Bronchial epithelial cell (primary cell): ENCODE measurements at regions not wholly inside any gene's neighbourhood (a gene's known extent, or its start where the extent isn't known, plus 50 kb on each side); places are given as distances from the start of the nearest gene placed in this dataset.
A peak's percentile ranks its signal among the peaks of the same experiment; 100 is the strongest.
"Not testable (repeated sequence)": the region's sequence is repeated elsewhere in the genome, so short reads cannot be mapped to it uniquely, and the experiment has no call there.

ENCODE experiments used
- DNase-seq: peaks from one replicate; pipeline ENCODE4 v3.0.0-alpha.2; 2010; ENCODE audit warnings: low read depth
- FAIRE-seq: peaks from 2 replicates; lab custom pipeline; 2011; peaks lifted over from hg19 to GRCh38; lab: Jason Lieb, UNC
- H3K27me3 ChIP-seq: 2 replicates; pipeline ENCODE4 v1.5.1; 2011; ENCODE audit warnings: low read length; ENCODE audit not compliant: control insufficient read depth, insufficient read depth
- H3K36me3 ChIP-seq: 2 replicates; pipeline ENCODE4 v1.5.1; 2011; ENCODE audit warnings: low read length; ENCODE audit not compliant: control insufficient read depth, insufficient read depth
- H3K4me3 ChIP-seq: 2 replicates; pipeline ENCODE4 v1.5.1; 2011; ENCODE audit warnings: mild to moderate bottlenecking, low read depth, low read length, control low read depth
- TF ChIP-seq, protein P1 (sequence below): IDR thresholded peaks from 2 replicates; pipeline ENCODE4 v1.5.1; 2011; ENCODE audit warnings: mild to moderate bottlenecking, moderate library complexity, low read length, control low read depth, inconsistent platforms; ENCODE audit not compliant: insufficient read depth, severe bottlenecking

DNA sequence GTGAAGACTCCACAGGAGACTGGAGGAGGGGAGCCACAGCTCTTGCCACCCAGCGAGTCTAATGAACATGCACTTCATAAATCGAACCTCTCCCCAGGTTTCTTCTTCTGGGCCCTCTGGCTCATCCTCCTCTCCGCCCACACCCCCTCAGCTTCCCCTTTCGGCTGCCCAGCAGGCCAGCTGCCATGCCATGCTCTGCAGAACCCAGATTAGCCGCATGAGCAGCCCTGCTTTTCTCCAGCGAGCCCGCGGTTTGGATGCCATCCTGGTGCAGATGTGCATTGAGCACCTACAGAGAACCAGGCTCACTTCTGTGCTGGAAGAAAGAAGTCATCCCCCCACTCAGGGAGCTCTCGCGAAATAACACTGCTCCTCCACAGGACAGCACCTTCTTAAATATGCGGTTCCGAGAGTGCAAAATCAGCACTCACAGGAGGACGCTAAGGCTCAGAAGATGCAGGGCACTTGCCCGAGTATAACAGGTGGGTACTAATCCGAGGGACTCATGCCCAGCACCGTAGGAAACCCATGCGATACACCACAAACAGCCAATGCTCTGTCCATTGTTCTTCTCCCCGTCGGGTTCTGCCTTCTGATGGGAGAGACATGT, 143.0 kb upstream of the THBS2 start:
- Histone ChIP-seq H3K4me3 (no peak overlapping the region), H3K36me3 (no peaks in the 10 kb centered on the region), H3K27me3 (no peaks in the 10 kb centered on the region)
- FAIRE-seq: no peak
- TF ChIP-seq, protein P1, sequence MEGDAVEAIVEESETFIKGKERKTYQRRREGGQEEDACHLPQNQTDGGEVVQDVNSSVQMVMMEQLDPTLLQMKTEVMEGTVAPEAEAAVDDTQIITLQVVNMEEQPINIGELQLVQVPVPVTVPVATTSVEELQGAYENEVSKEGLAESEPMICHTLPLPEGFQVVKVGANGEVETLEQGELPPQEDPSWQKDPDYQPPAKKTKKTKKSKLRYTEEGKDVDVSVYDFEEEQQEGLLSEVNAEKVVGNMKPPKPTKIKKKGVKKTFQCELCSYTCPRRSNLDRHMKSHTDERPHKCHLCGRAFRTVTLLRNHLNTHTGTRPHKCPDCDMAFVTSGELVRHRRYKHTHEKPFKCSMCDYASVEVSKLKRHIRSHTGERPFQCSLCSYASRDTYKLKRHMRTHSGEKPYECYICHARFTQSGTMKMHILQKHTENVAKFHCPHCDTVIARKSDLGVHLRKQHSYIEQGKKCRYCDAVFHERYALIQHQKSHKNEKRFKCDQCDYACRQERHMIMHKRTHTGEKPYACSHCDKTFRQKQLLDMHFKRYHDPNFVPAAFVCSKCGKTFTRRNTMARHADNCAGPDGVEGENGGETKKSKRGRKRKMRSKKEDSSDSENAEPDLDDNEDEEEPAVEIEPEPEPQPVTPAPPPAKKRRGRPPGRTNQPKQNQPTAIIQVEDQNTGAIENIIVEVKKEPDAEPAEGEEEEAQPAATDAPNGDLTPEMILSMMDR: no peak
- DNase-seq: no peak

DNA sequence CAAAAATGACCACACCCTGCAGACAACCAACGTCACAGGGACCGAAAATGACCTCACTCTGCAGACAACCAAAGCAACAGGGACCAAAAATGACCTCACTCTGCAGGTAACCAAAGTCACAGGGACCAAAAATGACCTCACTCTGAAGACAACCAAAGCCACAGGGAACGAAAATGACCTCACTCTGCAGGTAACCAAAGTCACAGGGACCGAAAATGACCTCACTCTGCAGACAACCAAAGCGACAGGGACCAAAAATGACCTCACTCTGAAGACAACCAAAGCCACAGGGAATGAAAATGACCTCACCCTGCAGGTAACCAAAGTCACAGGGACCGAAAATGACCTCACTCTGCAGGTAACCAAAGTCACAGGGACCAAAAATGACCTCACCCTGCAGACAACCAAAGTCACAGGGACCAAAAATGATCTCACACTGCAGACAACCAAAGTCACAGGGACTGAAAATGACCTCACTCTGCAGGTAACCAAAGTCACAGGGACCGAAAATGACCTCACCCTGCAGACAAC, 142.4 kb upstream of the THBS2 start:
- FAIRE-seq: peak; percentile 86
- not testable (repeated sequence) for H3K4me3 ChIP-seq, DNase-seq, H3K36me3 ChIP-seq, H3K27me3 ChIP-seq

DNA sequence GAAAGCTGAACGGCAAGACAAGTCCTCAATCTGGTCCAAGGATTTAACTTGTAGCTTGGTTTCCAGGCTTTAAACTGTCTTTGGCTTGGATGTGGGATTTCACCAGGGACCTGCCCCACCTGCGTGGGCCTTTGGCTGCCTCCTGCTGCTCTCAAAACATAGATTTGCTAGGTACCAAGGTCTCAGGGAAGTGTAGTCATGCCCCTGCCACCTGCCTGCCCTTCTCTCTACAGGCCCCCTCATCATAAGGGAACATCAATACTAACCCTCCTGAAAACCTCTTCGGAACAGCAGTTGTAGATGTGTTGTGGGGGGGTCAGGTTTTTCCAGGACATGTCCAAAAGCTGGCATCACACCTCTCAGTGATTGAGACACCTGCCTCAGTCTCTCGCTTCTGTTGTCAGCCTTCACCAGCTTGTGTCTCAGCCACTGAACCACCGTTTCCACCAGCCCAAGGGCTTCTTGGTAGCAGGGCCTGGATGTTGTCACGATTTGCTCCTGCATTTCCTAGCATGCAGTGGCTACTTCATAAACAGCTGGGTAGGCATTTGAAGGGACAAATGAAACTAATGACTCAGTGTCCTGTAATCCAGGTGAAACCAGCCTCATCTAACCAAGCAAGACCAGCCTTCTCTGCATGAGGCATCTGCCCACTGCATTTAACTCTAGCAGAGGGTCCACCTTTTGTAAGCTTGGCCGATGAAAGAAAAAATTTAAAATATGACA, 141.6 kb upstream of the THBS2 start:
- Histone ChIP-seq H3K36me3 (no peaks in the 10 kb centered on the region), H3K4me3 (no peak overlapping the region), H3K27me3 (no peaks in the 10 kb centered on the region)
- DNase-seq (peak; percentile 7), FAIRE-seq (no peak)
- TF ChIP-seq, protein P1: no peak

DNA sequence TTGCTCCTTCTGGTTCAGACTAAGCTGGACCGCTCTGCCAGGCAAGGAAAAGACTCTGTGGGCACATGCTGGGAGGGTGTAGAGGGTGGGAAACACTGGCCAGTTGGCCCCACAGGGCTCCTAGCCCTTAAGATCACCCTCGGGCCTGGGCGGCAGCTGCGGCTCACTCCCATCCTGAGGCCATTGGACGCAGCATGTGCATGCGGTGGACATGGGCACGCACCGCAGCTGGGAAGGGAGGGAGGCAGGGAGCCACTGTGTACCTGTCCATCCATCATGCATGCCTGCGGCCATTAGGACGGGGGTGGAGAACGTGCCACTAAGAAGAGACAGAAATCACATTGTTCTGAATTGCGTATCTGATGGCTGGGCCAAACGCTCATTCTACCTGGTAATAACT, 140.1 kb upstream of the THBS2 start:
- FAIRE-seq: no peak
- Histone ChIP-seq H3K27me3 (no peaks in the 10 kb centered on the region), H3K36me3 (no peaks in the 10 kb centered on the region), H3K4me3 (no peak overlapping the region)
- TF ChIP-seq, protein P1: no peak
- DNase-seq: no peak

DNA sequence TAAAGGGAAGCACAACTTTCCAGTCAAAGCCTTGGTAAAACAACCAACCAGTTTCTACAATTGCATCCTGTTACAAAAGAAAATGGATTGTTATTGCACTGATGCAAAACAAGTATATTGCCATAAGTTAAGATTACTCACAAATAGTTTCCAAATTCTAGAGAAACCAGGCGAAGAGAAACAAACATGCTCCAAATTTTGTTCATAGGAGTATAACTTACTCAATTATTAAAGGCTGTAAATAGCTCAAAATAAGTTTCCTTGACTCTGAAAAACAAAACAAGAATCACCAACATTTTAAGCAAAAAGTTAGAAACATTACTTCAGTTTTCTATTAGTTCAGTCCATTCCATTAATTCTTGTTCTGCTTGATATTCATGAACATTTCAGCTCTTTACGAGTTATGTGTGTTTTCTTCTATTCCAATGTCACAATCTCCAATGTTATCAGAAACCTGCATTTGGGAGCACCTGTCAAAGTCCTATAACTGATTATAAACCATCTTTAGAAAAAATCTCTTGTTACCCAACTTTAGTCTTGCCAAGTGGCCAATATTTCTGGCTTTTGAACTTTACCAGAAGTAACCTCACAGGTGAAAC, 137.9 kb upstream of the THBS2 start:
- FAIRE-seq (no peak), DNase-seq (no peak)
- no peaks in the 10 kb centered on the region for H3K27me3 ChIP-seq
- no peaks in the 10 kb centered on the region for H3K36me3 ChIP-seq
- H3K4me3 ChIP-seq: no peak overlapping the region
- TF ChIP-seq, protein P1: no peak
